NCI-H2196 treated with DMSO at 0.1 percent for 48 hours (cell line): ENCODE measurements at regions not wholly inside any gene's neighbourhood (a gene's known extent, or its start where the extent isn't known, plus 50 kb on each side); places are given as distances from the start of the nearest gene placed in this dataset.
A peak's percentile ranks its signal among the peaks of the same experiment; 100 is the strongest.
"Not testable (repeated sequence)": the region's sequence is repeated elsewhere in the genome, so short reads cannot be mapped to it uniquely, and the experiment has no call there.

Source experiments
- DNase-seq: peaks from one replicate; lab custom pipeline; 2025; ENCODE audit not compliant: unreplicated experiment; lab: John Stamatoyannopoulos, UW

DNA sequence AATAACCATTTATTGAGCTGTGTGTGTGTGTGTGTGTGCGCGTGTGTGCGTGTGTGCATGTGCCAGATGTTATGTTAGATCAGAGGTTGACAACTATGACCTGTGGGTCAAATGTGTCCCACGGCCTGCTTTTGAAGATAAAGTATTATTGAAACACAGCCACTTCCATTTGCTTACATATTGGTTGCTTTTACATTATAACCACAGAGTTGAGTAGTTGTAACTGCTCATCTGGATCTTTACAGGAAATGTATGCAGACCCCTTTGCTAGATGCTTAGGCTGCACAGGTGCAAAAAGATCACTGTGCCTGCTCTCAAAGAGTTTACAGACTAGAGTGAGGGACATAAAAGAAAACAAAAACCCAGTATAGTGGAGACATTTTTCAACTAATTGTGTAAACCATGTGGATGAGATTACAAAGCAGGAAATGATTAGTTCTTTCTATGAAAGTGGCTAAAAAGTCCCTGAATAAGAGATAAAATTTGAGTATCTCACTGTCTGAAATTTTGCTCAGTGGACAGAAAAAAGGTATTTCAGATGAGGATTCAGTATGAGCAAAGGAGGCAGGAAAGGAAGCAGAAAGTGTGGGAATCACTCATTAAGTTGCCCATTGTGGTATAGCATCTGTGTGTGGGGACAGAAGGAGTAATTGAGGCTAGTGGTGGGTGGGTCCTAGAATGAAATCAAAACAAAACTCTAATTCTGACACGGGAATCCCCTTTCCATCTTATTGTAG, 188.4 kb downstream of the PAH start:
- DNase-seq = no peak

DNA sequence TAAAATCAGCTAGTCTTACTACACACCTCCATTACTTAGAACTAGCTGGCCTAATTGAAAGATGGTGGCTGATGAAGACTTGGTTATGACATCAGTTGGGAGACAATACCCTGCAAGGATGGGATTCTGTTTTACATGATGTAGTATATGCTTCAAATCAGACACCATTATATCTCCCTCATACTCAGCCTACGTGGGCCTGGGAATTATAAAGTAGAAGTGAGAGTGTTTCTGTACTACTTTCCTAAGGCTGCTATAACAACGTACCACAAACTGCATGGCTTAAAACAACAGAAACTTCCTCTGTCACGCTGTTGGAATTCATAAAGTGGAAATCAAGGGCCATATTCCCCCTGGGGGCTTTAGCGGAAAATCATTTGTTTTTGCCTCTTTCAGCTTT, 190.4 kb downstream of the PAH start:
- no peak for DNase-seq

DNA sequence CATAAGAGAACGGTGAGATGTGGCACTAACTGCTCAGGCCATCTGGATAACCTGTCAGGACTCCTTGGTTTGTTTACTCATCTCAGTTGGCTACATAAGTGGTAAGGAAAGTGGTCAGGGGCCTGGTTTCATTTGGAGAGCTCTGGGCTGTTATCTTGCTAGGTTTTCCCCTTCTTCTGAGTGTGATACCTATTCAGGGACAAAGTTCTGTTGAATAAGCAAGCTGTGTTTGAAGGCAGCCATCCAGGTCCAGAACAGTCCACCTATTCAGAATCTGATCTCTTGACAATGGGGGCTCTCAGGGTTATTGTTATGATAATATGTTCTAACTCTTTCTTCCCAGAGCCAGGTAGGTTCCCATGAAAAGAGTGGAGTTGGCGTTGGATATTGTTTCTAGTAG, 194.9 kb downstream of the PAH start:
- no peak for DNase-seq

DNA sequence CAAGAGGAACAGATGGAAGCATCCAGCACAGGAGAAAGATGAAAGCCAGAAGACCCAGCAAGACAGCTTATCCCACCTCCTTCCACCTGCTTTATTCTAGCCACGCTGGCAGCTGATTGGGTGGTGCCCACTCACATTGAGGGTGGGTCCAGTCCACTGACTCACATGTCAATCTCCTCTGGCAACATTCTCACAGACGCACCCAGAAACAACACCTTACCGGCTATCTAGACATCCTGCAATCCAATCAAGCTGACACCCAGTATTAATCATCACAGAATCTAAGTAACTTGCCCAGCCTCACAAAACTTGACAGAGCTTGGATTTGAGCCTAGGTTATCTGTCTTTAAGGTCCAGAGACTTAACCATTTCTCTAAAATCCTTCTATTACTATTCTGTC, 208.9 kb downstream of the PAH start:
- no peak for DNase-seq

DNA sequence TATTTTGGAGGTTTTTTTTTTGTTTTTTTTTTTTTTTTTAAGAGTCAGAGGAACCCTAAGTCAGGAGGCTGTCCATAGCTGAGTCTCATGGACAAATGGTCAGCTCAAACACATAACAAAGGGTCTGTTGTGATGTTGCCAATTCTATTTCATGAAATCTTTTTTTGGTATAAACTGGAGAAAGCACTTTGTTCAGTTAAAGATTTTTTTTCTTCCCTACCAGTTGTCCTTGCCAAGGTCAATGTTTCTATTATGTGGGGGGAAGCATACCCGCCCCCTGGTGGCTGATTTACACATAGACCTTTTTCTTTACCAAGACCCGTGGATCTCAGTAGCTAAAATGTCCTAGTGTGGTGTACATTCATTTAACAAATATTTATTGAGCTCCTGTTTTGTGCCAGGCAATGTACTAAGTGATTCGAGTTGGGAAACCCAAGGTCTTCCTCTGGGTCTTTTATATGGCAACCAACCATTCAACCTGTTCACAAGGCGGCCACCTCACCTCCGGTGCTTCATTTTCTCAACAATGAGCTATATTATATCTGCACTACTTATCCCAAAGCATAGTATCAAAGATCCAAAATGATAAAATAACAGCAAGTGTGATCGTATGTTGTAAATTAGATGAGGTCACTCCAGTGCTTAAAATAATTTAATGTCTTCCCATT, 214.5 kb downstream of the PAH start:
- DNase-seq = peak; percentile 6

DNA sequence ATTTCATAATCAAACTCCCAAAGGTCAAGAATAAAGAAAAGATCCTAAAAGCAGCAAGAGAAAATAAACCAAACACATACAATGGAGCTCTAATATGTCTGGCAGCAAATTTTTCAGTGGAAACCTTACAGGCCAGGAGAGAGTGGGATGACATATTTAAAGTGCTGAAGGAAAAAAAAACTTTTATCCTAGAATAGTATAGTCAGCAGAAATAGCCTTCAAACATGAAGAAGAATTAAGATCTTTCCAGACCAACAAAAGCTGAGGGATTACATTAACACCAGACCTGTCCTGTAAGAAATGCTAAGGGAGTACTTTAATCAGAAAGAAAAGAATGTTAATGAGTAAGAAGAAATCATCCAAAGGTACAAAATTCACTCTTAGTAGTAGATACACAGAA, 215.7 kb upstream of the IGF1 start:
- DNase-seq = no peak

DNA sequence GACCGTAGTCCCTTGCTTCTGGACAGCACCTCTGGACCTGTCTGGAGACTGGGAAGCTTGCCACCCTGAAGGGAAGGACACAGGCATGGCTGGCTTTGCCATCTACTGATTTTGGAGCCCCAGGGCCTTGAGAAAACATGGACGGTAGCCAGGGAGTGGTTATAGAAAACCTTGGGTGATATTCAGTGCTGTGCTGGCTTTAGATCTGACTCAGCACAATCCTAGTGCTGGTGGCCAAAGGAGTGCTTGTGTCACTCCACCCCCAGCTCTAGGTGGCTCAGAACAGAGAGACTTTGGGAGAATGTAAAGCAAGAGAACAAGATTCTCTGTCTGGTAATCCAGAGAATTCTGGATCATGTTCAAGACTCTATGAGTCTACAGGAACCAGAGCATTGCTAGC, 214.5 kb upstream of the IGF1 start:
- DNase-seq = no peak

DNA sequence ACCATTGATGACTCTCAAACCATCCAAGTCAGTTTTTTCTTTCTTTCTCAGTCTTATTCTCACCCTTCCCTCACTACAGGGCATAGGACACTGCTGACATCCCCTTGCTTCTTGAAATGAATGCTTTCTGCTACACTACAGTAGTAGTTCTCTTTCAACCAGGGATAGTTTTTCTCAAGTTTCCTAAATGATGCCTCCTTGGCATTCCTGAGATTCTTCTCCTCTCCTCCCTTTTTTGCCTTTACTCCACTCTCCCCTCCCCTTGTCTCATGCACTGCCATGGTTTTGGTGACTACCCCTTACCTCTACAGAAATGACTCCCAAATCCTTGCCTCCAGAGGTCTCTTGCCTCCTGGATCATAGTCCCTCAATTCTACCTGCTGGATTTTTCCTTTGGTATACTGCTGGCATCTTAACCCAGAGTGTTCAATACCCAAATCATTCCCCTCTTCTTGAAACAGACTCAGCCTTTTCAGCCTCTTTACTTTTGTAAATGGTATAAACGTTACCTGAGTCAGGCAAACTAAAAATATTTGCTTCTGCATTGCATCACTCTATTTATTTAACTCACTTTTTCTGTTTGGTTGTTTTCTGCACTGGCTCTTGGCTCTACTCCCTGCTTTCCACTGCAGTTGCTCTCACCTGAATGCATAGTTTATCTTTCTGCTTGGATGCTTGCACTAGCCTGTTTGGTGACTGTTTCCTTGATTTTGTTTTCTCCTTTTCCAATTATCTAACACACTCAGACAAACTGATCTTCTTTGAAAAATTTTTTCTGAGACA, 211.6 kb upstream of the IGF1 start:
- DNase-seq = no peak

DNA sequence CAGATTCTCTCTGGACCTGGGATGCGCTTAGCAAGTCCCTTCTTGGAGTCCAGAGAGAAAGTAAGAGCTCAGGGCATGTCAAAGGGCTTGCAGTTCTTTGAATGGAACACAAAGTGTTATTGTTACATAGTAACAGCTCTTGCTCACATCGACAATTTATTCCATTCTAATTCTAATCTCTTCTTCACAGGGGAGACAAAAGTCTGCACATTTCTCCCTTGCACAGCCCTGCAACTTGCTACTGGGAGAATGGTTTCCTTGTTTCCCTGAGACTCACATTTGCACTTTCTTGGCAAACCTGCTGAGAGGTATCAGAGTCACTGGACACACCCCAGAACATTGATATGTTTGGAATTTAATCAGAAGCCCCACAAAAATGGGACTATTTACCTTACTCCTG, 209.9 kb upstream of the IGF1 start:
- no peak for DNase-seq

DNA sequence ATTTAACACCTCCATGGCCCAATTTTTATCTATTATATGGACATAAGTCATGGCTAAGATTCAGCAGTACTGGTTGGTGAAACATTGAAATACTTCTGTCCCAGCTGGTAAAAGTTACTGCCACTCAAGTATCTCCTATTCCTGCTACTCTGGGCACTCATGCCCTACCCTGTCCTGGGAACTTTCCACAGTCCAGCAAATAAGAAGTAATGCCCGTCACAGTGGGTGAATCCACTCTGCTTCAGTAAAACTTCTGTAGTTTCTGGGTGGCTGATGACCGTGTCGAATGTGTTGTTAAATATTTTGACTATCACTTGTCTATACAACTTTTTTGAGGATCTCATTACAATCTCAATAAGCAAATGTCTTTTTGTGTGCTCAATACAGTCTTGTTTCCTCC, 209.3 kb upstream of the IGF1 start:
- no peak for DNase-seq

DNA sequence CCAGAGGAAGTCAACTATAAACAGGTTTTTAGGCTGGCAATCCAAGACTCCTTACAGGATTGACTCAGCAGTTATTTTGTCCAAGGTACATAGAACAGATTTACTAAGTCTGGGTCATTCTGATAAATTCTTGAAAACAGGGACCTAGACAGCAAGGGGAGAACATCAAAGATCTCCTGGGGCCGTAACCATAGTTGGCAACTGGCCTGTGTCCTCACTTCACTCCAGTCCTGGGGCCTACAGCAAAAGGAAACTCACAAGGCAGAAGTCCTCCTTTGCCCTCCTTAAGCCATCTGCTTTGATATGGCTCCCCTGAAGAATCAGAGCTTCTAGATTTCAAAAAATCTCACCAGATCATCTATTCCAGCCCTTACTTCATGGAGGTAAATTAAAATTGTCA, 207.2 kb upstream of the IGF1 start:
- no peak for DNase-seq

DNA sequence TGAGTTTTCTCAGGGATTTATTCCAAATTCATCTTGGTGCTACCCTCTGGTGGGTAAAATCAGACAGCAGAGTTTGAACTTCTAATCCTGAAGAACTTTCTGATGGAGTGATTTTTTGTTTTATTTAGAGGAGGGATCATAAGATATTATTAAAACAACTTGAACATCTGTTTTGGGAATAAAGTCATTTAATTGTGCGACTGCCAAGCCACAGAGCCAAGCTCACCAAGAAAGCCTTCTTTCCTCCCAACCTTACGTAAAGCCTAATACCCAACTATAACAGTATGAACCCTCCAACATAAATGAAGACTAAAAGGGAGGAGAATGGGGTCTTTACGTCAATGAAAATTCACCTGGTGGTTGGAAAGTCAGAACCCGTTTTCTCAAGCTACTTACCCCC, 205.5 kb upstream of the IGF1 start:
- DNase-seq = no peak

DNA sequence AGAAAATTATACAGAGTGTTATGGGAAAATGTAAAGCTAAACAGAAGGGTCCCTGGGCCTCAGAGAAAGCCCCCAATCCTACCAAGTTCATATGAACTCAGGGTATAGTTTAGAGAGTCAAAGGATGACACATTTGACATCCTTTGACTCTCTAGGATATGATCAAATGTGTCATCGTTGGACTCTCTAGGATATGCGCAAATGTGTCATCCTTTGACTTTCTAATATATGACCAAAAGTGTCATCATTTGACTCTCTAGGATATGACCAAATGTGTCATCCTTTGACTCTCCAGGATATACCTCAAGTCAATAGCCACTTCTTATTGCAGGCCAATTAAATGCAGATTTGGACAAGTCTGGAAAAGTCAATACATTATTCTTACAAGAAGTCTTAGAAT, 204.8 kb upstream of the IGF1 start:
- no peak for DNase-seq

DNA sequence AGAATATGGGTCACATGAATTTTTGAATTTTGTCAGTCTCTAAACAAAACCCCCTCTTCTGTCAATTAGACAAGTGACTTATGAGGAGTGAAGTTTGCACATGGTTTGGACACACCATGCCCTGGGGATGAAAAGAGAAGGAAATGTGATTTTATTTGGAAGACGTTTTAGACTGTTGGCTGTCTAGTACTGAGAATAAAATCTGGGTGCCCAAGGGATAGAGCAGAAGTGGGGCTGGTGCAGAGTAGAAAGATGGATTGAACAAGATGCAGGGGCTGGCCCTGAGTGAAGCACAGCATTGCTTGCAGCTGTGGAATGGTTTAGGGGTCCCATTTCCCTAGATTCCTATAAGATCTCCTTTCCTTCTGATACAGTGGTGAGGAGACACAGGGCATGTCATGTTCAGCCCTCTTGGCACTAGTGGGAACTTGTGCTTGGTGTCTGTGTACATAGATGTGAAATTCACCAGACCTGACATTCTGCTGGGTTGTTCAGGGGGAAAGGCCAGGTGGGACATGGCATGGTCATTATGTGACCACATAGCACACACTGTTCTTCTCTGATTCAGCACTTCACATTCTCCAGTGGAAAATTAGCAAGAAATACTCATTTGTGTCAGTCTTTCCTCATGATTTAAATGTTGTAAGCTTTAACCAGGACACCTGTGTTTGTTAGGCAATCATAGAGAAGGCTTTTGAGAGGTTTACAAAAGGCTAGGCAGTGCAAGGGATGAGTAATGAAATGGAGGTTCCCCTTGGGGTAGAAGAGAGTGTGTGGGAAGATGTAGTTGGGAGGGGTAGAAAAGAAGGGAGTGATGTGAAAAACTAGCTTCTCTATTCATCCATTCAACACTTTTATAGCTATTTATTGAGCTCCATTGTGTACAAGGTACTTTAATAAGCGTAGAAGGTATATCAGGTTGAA, 202.3 kb upstream of the IGF1 start:
- DNase-seq = no peak

DNA sequence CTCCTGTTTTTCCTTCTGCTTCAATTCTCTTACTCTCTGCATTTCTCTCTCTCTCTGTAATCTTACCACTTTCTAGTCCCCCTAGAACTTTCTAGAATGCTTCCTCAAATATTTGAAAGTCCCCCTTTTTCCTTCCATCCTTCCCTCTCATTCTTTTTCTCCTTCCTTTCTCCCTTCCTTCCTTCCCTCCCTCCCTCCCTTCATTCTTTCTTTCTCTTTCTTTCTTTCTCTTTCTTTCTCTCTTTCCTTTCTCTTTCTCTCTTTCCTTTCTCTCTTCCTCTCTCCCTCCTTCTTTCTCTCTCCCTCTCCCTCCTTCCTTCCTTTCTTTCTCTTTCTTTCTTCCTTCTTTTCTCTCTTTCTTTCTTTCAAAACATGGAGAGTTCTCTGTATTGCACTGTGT, 201.4 kb upstream of the IGF1 start:
- DNase-seq = no peak

DNA sequence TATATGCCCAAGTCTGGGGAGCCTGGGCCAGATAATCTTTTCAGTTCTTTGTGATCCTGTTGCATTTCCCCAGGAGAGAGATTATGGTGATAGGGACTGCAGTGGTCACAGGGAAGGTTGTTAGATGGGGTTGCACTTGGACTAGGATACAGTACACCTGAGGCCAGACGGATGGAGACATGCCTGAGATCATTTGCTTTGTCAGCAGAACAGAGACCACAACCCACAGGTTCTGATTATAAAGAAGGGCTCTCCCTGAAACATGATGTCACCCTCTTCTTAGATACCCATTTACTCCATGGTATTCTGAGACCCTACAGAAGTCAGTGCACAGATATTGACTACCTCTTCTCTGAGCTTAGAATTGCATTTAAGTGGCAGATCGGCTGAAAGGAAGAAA, 200.9 kb upstream of the IGF1 start:
- no peak for DNase-seq

DNA sequence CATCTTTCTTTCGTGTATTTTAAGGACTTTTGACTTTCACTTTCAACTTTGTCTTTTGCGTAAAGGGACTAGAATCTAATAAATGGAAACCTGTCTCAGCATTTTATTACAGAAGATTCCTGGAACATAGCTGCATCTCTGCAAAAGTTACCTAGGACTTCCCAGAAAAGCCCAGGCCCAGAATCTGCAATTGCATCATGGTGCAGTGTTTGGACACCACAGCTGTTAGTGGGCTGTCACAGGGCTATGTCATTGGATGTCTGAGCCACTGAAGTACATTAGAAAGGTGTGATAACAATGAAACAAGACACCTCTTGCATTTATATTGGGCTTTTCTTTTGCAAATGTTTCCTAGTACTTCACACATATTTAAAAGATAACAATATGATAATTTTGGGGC, 199.9 kb upstream of the IGF1 start:
- no peak for DNase-seq

DNA sequence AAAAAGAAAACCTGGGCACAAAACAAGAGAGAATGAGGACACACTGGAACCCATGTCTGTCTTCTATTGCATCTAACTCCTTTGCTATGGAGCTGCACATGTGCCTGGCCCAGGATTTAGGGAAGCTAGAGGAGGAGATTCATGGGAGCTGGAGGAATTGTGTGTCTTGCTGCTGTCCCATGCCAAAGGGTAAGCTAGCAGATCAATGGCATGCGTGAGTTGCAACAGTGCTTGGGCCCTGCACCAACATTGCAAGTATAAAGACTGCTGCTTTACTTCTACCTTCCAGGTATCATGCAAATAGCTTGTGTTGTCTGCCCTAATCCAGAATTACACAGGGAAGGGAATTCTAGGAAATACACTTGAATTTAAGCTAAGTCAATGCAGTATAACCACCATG, 196.4 kb upstream of the IGF1 start:
- no peak for DNase-seq

DNA sequence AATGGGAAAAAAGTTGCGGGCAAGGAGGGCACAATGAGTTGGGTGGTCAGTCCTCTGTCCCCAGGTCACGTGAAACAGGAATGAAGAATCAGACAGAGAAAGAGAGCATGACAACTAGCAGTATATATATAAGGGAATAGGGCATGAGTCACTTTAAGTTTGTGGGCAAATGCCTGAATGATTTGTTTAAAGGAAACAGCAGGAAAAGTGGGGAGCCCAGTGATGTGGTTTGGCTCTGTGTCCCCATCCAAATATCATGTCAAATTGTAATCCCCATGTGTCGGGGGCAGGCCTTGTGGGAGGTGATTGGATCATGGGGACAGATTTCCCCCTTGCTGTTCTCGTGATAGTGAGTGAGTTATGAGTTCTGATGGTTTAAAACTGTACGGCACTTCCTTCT, 195.3 kb upstream of the IGF1 start:
- DNase-seq = no peak

DNA sequence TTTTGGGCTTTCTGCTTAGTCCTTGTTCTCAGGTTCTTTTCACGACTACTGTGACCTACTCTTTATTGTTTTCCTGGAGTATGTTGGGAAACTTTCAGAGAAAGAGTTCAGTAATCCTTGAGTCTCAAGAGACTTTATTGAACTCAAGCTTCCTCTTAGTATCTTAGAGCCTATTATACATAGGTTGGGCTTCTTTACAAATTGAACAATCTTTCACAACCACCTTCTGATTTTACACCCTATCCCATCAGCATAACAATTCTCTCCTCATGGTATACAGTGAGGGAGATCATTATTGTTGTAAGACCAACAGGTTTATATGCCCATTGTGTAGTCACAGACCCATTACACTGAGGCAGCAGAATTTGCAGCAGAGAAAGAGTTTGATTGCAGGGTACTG, 193.2 kb upstream of the IGF1 start:
- no peak for DNase-seq

DNA sequence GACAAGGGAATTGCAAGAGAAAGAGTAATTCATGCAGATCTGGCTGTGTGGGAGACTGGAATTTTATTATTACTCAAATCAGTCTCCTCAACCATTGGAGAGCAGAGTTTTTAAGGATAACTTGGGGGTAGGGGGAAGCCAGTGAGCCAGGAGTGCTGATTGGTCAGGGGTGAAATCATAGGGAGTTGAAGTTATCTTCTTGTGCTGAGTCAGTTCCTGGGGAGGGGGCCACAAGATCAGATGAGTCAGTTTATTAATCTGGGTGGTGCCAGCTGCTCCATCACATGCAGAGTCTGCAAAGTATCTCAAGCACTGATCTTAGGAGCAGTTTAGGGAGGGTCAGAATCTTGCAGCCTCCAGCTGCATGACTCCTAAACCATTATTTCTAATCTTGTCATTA, 191.8 kb upstream of the IGF1 start:
- not testable (repeated sequence) for DNase-seq
